OCI-LY3 (cell line): ENCODE measurements at regions not wholly inside any gene's neighbourhood (a gene's known extent, or its start where the extent isn't known, plus 50 kb on each side); places are given as distances from the start of the nearest gene placed in this dataset.

Experiments used
- EZH2phosphoT487 ChIP-seq: fragments of 200-600 bp; shearing (Covaris generic); IDR thresholded peaks from 2 replicates; pipeline ENCODE4 v1.6.1; 2018; ENCODE audit warnings: antibody characterized with exemption, mixed run types, low read depth
- TF ChIP-seq, protein P1 (sequence below): fragments of 200-600, 300-600 bp; sonication (generic); IDR thresholded peaks from 2 replicates; pipeline ENCODE4 v1.5.1; 2014; ENCODE audit warnings: antibody characterized with exemption, low read length, low read depth

- TF ChIP-seq, protein P1, sequence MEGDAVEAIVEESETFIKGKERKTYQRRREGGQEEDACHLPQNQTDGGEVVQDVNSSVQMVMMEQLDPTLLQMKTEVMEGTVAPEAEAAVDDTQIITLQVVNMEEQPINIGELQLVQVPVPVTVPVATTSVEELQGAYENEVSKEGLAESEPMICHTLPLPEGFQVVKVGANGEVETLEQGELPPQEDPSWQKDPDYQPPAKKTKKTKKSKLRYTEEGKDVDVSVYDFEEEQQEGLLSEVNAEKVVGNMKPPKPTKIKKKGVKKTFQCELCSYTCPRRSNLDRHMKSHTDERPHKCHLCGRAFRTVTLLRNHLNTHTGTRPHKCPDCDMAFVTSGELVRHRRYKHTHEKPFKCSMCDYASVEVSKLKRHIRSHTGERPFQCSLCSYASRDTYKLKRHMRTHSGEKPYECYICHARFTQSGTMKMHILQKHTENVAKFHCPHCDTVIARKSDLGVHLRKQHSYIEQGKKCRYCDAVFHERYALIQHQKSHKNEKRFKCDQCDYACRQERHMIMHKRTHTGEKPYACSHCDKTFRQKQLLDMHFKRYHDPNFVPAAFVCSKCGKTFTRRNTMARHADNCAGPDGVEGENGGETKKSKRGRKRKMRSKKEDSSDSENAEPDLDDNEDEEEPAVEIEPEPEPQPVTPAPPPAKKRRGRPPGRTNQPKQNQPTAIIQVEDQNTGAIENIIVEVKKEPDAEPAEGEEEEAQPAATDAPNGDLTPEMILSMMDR: no peak
- TF ChIP-seq EZH2phosphoT487: no peak
Observed at GRCh38 chr4:151942971-151943370, 182.2 kb upstream of the GATB start.
